Upper lobe of left lung (tissue), 4 donors: ENCODE measurements at regions not wholly inside any gene's neighbourhood (a gene's known extent, or its start where the extent isn't known, plus 50 kb on each side); places are given as distances from the start of the nearest gene placed in this dataset.

Experiments
- POLR2A ChIP-seq, 4 donors: fragments of 450-650 bp; IDR thresholded peaks; one replicate each; pipeline ENCODE4 v1.5.1; 2016 to 2017; ENCODE audit warnings: antibody characterized with exemption in 4 of 4, mild to moderate bottlenecking in 2 of 4
- TF ChIP-seq, protein P1 (sequence below), 6 experiments: fragments of 450-650 bp in 4 of 6; fragments of 200-600 bp in 2 of 6; sonication (generic) in 2 of 6; IDR thresholded peaks; one replicate each; pipeline ENCODE4 v1.5.1; 2016 to 2019; ENCODE audit warnings: antibody characterized with exemption in 6 of 6

DNA sequence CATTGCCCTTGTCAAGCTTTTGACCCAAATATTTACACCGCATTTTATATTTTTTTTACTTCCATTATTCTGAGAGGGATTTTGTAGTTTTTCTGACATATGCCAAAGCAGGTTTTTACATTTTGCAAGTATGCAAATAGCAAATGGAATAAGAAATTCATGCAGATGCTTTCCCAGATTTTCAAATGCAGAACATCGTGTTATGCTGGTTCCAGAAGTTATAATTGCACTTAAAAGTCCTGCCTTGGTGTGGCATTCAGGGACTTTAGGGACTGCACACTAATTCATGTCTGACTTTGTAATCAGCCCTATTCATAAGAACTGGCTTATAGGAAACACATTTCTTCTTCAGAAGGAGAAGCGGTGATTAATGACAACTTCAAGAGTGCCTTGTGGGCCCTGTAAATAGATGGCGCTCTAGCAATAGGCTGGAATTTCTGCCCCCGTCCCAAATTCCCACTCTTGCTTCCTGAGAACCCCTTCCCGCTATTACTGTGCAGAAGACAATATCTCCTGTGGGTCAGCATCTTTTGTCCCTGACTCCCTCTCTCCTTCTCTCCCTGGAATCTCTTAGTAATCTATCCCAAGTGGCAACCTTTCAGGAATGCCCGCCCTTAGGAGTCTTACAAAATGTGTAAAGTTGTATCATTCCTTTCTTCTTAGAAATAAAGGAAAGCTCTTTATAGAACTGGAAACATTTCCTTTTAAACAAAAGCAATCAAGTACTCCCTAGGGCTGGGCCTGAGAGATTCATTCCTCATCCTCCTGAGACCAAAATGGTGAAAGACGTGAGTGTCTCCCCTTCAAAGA is 264.0 kb downstream of the INHBA start:
- TF ChIP-seq, protein P1, sequence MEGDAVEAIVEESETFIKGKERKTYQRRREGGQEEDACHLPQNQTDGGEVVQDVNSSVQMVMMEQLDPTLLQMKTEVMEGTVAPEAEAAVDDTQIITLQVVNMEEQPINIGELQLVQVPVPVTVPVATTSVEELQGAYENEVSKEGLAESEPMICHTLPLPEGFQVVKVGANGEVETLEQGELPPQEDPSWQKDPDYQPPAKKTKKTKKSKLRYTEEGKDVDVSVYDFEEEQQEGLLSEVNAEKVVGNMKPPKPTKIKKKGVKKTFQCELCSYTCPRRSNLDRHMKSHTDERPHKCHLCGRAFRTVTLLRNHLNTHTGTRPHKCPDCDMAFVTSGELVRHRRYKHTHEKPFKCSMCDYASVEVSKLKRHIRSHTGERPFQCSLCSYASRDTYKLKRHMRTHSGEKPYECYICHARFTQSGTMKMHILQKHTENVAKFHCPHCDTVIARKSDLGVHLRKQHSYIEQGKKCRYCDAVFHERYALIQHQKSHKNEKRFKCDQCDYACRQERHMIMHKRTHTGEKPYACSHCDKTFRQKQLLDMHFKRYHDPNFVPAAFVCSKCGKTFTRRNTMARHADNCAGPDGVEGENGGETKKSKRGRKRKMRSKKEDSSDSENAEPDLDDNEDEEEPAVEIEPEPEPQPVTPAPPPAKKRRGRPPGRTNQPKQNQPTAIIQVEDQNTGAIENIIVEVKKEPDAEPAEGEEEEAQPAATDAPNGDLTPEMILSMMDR (IDR thresholded peaks at IDR 0.05) = no peak
- TF ChIP-seq POLR2A (IDR thresholded peaks at IDR 0.05) = no peak
